ENCODE measurements at regions not wholly inside any gene's neighbourhood (a gene's known extent, or its start where the extent isn't known, plus 50 kb on each side); places are given as distances from the start of the nearest gene placed in this dataset.

GRCh38 chr17:74016461-74016860, 187.0 kb upstream of the RPL38 start:
- Histone ChIP-seq H3K9me3 (ENCODE audit: control insufficient read depth in 2 of 2, insufficient read depth in 1 of 2, low read length in 1 of 2) (no peaks in the 10 kb centered on the region), H3K4me1 (ENCODE audit: control insufficient read depth in 2 of 2, insufficient read depth in 2 of 2, low read length in 2 of 2) (peaks cover 0 to 7% of the 10 kb centered on the region in 2 donors), H3K36me3 (ENCODE audit: control insufficient read depth in 2 of 2, insufficient read depth in 2 of 2, low read length in 1 of 2) (no peaks in the 10 kb centered on the region), H3K27ac (ENCODE audit: low read depth in 1 of 2, low read length in 1 of 2) (no peak overlapping the region), H3K27me3 (ENCODE audit: control insufficient read depth in 2 of 2, insufficient read depth in 1 of 2, low read length in 1 of 2) (peaks cover 0 to 2% of the 10 kb centered on the region in 2 donors), H3K4me3 (ENCODE audit: low read length in 2 of 2) (no peak overlapping the region)
- no peak for DNase-seq (ENCODE audit: low read depth in 6 of 9, low spot score in 9 of 9)
- WGBS: 92% methylated on average over 8 of the region's 8 CpGs

DNA sequence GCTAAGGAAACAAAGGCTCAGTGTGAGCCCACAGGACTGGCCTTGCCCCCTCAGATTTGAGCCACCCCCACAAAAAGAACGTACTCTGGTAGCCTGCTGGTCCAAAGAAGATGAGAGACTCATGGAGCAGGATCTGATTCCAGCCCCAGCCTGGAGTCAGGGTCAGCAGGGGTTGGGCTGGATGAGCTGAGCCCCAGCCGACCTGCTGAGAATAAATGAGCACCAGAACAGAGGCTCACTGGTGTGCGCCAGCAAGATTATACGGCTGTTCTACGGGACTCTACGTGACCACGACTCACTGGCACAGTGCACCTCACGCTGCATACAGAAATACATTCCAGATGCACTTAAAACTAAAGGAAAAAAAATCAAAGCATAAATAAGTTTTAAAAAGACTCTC, 186.0 kb upstream of the RPL38 start:
- peaks cover 0 to 2% of the 10 kb centered on the region in 2 donors for H3K4me1 ChIP-seq (ENCODE audit: control insufficient read depth in 2 of 2, insufficient read depth in 2 of 2, low read length in 2 of 2)
- H3K9me3 ChIP-seq (ENCODE audit: control insufficient read depth in 2 of 2, insufficient read depth in 1 of 2, low read length in 1 of 2): no peaks in the 10 kb centered on the region
- no peak for DNase-seq (ENCODE audit: low read depth in 6 of 9, low spot score in 9 of 9)
- no peak overlapping the region for H3K4me3 ChIP-seq (ENCODE audit: low read length in 2 of 2)
- WGBS: 90% methylated on average over 8 of the region's 8 CpGs
- peaks cover 0 to 2% of the 10 kb centered on the region in 2 donors for H3K27me3 ChIP-seq (ENCODE audit: control insufficient read depth in 2 of 2, insufficient read depth in 1 of 2, low read length in 1 of 2)
- H3K36me3 ChIP-seq (ENCODE audit: control insufficient read depth in 2 of 2, insufficient read depth in 2 of 2, low read length in 1 of 2): no peaks in the 10 kb centered on the region
- no peak overlapping the region for H3K27ac ChIP-seq (ENCODE audit: low read depth in 1 of 2, low read length in 1 of 2)

DNA sequence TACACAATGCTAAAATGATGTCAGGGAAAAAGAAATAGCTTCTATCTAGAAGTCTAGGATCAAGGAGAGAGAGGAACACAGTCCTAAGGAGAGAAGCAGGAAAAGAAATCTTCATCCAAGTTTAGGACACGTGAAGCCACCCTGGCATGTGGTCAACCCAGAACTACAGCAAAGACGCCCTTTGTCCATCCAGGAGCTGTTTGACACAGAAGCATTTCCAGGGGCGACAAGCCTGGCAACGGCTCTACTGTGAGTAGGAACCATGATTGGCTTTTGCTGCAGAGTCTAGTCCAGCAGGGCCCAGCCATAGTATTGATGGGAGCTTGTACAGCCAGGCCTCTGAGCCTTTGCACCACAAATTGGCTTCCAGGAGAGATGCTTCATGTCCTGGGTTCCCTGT, 185.4 kb upstream of the RPL38 start:
- Histone ChIP-seq H3K27ac (ENCODE audit: low read depth in 1 of 2, low read length in 1 of 2) (no peak overlapping the region), H3K27me3 (ENCODE audit: control insufficient read depth in 2 of 2, insufficient read depth in 1 of 2, low read length in 1 of 2) (peaks cover 0 to 2% of the 10 kb centered on the region in 2 donors), H3K4me3 (ENCODE audit: low read length in 2 of 2) (no peak overlapping the region), H3K4me1 (ENCODE audit: control insufficient read depth in 2 of 2, insufficient read depth in 2 of 2, low read length in 2 of 2) (no peaks in the 10 kb centered on the region), H3K36me3 (ENCODE audit: control insufficient read depth in 2 of 2, insufficient read depth in 2 of 2, low read length in 1 of 2) (no peaks in the 10 kb centered on the region), H3K9me3 (ENCODE audit: control insufficient read depth in 2 of 2, insufficient read depth in 1 of 2, low read length in 1 of 2) (no peaks in the 10 kb centered on the region)
- DNase-seq (ENCODE audit: low read depth in 6 of 9, low spot score in 9 of 9): no peak
- 97% methylated on average over 4 of the region's 4 CpGs for WGBS

GRCh38 chr17:74019271-74019670, 184.2 kb upstream of the RPL38 start:
- 94% methylated on average over 6 of the region's 6 CpGs for WGBS
- Histone ChIP-seq H3K4me3 (ENCODE audit: low read length in 2 of 2) (no peak overlapping the region), H3K9me3 (ENCODE audit: control insufficient read depth in 2 of 2, insufficient read depth in 1 of 2, low read length in 1 of 2) (no peaks in the 10 kb centered on the region), H3K36me3 (ENCODE audit: control insufficient read depth in 2 of 2, insufficient read depth in 2 of 2, low read length in 1 of 2) (no peaks in the 10 kb centered on the region), H3K27me3 (ENCODE audit: control insufficient read depth in 2 of 2, insufficient read depth in 1 of 2, low read length in 1 of 2) (peaks cover 0 to 2% of the 10 kb centered on the region in 2 donors), H3K4me1 (ENCODE audit: control insufficient read depth in 2 of 2, insufficient read depth in 2 of 2, low read length in 2 of 2) (no peaks in the 10 kb centered on the region), H3K27ac (ENCODE audit: low read depth in 1 of 2, low read length in 1 of 2) (no peak overlapping the region)
- DNase-seq (ENCODE audit: low read depth in 6 of 9, low spot score in 9 of 9): no peak

DNA sequence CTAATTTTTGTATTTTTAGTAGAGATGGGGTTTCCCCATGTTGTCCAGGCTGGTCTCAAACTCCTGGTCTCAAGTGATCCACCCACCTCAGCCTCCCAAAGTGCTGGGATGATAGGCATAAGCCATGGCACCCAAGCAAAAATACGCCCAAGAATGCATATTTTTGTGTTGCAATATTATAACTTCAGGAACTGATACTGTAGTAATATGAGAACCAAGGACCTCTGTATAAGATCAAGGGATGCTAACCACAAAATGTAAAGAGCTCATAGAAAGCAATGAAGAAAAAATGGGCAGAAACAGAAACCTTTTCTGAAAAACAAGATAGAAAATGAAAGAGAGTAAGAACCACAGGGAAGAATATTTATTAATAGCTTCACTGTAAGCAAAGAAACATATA, 183.6 kb upstream of the RPL38 start:
- H3K27me3 ChIP-seq (ENCODE audit: control insufficient read depth in 2 of 2, insufficient read depth in 1 of 2, low read length in 1 of 2): peaks cover 0 to 4% of the 10 kb centered on the region in 2 donors
- no peak overlapping the region for H3K4me3 ChIP-seq (ENCODE audit: low read length in 2 of 2)
- H3K36me3 ChIP-seq (ENCODE audit: control insufficient read depth in 2 of 2, insufficient read depth in 2 of 2, low read length in 1 of 2): no peaks in the 10 kb centered on the region
- no peak overlapping the region for H3K27ac ChIP-seq (ENCODE audit: low read depth in 1 of 2, low read length in 1 of 2)
- WGBS: 94% methylated on average over 1 of the region's 1 CpG
- no peaks in the 10 kb centered on the region for H3K9me3 ChIP-seq (ENCODE audit: control insufficient read depth in 2 of 2, insufficient read depth in 1 of 2, low read length in 1 of 2)
- no peak for DNase-seq (ENCODE audit: low read depth in 6 of 9, low spot score in 9 of 9)
- no peaks in the 10 kb centered on the region for H3K4me1 ChIP-seq (ENCODE audit: control insufficient read depth in 2 of 2, insufficient read depth in 2 of 2, low read length in 2 of 2)

GRCh38 chr17:74020522-74020921, 183.0 kb upstream of the RPL38 start:
- H3K9me3 ChIP-seq (ENCODE audit: control insufficient read depth in 2 of 2, insufficient read depth in 1 of 2, low read length in 1 of 2): no peaks in the 10 kb centered on the region
- DNase-seq (ENCODE audit: low read depth in 6 of 9, low spot score in 9 of 9): no peak
- H3K27me3 ChIP-seq (ENCODE audit: control insufficient read depth in 2 of 2, insufficient read depth in 1 of 2, low read length in 1 of 2): peaks cover 0 to 4% of the 10 kb centered on the region in 2 donors
- no peak overlapping the region for H3K27ac ChIP-seq (ENCODE audit: low read depth in 1 of 2, low read length in 1 of 2)
- H3K4me1 ChIP-seq (ENCODE audit: control insufficient read depth in 2 of 2, insufficient read depth in 2 of 2, low read length in 2 of 2): no peaks in the 10 kb centered on the region
- H3K36me3 ChIP-seq (ENCODE audit: control insufficient read depth in 2 of 2, insufficient read depth in 2 of 2, low read length in 1 of 2): no peaks in the 10 kb centered on the region
- H3K4me3 ChIP-seq (ENCODE audit: low read length in 2 of 2): no peak overlapping the region
- 83% methylated on average over 3 of the region's 3 CpGs for WGBS

DNA sequence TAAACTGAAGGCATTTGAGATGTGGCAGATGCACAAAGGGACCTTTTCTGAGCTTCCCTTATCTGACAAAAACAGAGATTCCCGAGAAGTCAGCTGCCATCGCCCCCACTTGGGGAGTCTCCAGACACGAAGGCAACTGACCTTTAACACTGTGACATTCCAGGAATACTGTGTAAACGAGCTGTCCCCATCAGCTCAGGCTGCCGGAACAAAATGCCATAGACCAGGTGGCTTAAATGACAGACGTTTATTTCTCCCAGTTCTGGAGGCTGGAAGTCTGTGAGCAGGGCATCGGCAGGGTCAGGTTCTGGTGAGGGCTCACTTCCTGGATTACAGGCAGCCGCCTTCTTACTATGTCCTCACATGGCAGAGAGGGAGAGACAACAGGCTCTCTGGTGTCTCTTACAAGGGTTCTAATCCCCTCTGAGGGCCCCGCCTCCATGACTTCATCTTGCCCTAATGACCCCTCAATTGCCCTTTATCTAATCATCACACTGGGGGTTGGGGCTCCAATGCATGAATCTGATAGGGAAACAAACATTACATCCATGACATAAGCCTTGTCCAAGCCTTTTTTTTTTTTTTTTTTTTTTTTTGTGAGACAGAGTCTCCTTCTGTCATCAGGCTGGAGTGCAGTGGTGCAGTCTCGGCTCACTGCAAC, 178.5 kb upstream of the RPL38 start:
- DNase-seq (ENCODE audit: low read depth in 6 of 9, low spot score in 9 of 9): no peak
- WGBS: 75% methylated on average over 10 of the region's 10 CpGs
- peaks cover 0 to 2% of the 10 kb centered on the region in 2 donors for H3K27me3 ChIP-seq (ENCODE audit: control insufficient read depth in 2 of 2, insufficient read depth in 1 of 2, low read length in 1 of 2)
- H3K4me1 ChIP-seq (ENCODE audit: control insufficient read depth in 2 of 2, insufficient read depth in 2 of 2, low read length in 2 of 2): peaks cover 0 to 3% of the 10 kb centered on the region in 2 donors
- H3K9me3 ChIP-seq (ENCODE audit: control insufficient read depth in 2 of 2, insufficient read depth in 1 of 2, low read length in 1 of 2): no peaks in the 10 kb centered on the region
- no peak overlapping the region for H3K27ac ChIP-seq (ENCODE audit: low read depth in 1 of 2, low read length in 1 of 2)
- no peaks in the 10 kb centered on the region for H3K36me3 ChIP-seq (ENCODE audit: control insufficient read depth in 2 of 2, insufficient read depth in 2 of 2, low read length in 1 of 2)
- no peak overlapping the region for H3K4me3 ChIP-seq (ENCODE audit: low read length in 2 of 2)

GRCh38 chr17:74027444-74027843, 176.0 kb upstream of the RPL38 start:
- Histone ChIP-seq H3K36me3 (ENCODE audit: control insufficient read depth in 2 of 2, insufficient read depth in 2 of 2, low read length in 1 of 2) (no peaks in the 10 kb centered on the region), H3K27me3 (ENCODE audit: control insufficient read depth in 2 of 2, insufficient read depth in 1 of 2, low read length in 1 of 2) (peaks cover 0 to 12% of the 10 kb centered on the region in 2 donors), H3K9me3 (ENCODE audit: control insufficient read depth in 2 of 2, insufficient read depth in 1 of 2, low read length in 1 of 2) (no peaks in the 10 kb centered on the region), H3K27ac (ENCODE audit: low read depth in 1 of 2, low read length in 1 of 2) (peak overlapping the region in 1 of 2 donors; percentile 24), H3K4me1 (ENCODE audit: control insufficient read depth in 2 of 2, insufficient read depth in 2 of 2, low read length in 2 of 2) (peaks cover 0 to 3% of the 10 kb centered on the region in 2 donors), H3K4me3 (ENCODE audit: low read length in 2 of 2) (no peak overlapping the region)
- DNase-seq (ENCODE audit: low read depth in 6 of 9, low spot score in 9 of 9): no peak
- 88% methylated on average over 1 of the region's 1 CpG for WGBS

DNA sequence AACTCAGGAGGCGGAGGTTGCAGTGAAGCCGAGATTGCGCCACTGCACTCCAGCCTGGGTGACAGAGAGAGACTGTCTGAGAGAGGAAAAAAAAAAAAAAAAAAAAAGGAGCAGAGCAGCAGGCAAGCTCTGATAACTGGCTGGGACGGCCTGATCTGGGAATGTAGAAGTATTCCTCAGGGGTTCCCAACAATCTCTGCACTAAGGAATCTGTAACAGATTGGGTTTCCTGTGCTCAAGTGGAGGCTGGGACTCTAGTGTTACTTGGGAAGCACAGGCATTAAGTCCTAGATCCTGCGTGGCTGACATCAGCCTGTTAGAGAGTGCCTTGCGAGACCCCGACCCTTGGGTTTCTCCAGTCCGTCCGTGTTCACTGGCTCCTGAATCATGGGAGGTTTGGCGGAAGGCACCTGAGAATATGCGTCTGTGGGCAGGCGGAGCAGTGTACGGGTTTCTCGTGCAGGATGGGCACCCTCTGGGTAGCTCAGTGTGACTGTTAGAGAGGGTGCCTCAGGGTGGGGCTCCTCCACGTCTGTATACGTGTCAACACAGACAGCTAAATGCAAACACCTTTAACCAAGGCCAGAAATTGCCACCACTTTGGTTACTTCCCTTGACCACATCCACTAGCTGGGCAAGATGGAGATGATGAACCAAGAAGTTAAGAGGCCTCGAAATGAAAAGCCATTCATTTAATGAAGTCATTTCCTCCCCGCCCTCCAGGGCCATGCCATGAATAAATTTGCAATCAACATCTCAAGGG, 174.9 kb upstream of the RPL38 start:
- H3K27me3 ChIP-seq (ENCODE audit: control insufficient read depth in 2 of 2, insufficient read depth in 1 of 2, low read length in 1 of 2): peaks cover 0 to 14% of the 10 kb centered on the region in 2 donors
- H3K4me1 ChIP-seq (ENCODE audit: control insufficient read depth in 2 of 2, insufficient read depth in 2 of 2, low read length in 2 of 2): peaks cover 0 to 3% of the 10 kb centered on the region in 2 donors
- 88% methylated on average over 18 of the region's 18 CpGs for WGBS
- H3K27ac ChIP-seq (ENCODE audit: low read depth in 1 of 2, low read length in 1 of 2): no peak overlapping the region
- no peak overlapping the region for H3K4me3 ChIP-seq (ENCODE audit: low read length in 2 of 2)
- H3K36me3 ChIP-seq (ENCODE audit: control insufficient read depth in 2 of 2, insufficient read depth in 2 of 2, low read length in 1 of 2): no peaks in the 10 kb centered on the region
- DNase-seq (ENCODE audit: low read depth in 6 of 9, low spot score in 9 of 9): no peak
- no peaks in the 10 kb centered on the region for H3K9me3 ChIP-seq (ENCODE audit: control insufficient read depth in 2 of 2, insufficient read depth in 1 of 2, low read length in 1 of 2)

Data from thymus (tissue), 11 donors.